GM18505 (cell line): ENCODE measurements at regions not wholly inside any gene's neighbourhood (a gene's known extent, or its start where the extent isn't known, plus 50 kb on each side); places are given as distances from the start of the nearest gene placed in this dataset.
"Not testable (repeated sequence)": the region's sequence is repeated elsewhere in the genome, so short reads cannot be mapped to it uniquely, and the experiment has no call there.

Source experiments
- ATAC-seq: cut with Tn5 transposase; IDR thresholded peaks from one replicate; pipeline ENCODE4 v1.9.1; 2021; ENCODE audit not compliant: unreplicated experiment

DNA sequence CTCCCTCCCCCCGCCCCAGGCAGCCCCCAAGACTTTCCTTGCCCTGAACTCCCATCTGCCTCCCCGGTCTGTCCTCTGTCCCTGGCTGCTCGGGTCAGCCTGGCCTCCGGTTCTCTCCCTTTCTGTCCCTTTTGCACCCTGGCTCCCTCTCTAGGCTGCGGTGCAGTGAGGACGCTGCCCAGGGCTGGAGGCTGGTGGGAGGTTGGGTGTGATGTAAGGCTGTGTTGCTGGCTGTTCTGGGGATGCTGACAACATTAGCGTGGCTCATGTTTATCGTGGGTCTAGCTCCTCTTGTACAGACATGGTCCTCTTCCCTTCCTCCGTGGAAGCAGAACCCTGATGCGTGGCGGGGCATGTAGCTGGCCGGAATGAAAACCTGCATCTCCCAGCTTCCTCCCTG, 357.5 kb downstream of the CNTNAP3B start:
- ATAC-seq, result not testable (repeated sequence)

DNA sequence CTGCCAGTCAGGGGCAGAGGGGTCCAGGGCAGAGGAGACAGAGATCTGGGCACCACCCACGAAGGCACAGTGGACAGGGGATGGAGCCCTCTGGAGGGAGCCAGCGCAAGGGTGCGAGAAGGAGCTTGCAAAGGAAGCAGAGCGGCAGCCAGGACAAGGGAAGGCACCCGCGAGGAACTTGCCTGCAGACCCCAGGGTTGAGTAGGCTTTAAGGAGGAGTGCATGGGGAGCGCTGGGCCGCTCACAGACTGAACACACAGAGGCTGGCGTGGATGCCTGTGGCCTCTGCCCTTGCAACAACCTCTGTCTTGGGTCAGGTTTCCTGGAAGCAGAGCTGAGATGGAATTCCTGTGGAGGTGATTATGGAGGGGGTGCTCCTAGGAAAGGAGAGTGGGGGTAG, 374.4 kb downstream of the CNTNAP3B start:
- ATAC-seq, result not testable (repeated sequence)

DNA sequence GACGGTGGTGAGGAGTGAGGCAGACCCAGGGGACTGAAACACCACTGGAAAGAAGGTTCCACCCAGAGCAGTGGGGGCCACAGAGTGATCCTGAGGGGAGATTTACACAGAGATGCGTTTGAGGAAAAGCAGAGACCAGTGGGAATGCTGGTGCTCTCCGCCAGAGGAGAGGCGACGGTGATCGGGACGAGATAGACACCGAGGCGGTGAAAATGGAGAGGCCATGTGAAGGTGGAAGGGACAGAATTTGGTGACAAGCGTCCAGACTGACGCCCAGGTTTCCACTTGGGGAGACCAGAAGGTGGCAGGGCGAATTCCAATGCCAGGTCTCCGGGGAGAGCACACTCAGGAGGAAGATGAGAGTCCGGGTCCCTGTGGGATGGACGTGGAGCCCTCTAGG, 374.8 kb downstream of the CNTNAP3B start:
- ATAC-seq, result not testable (repeated sequence)

DNA sequence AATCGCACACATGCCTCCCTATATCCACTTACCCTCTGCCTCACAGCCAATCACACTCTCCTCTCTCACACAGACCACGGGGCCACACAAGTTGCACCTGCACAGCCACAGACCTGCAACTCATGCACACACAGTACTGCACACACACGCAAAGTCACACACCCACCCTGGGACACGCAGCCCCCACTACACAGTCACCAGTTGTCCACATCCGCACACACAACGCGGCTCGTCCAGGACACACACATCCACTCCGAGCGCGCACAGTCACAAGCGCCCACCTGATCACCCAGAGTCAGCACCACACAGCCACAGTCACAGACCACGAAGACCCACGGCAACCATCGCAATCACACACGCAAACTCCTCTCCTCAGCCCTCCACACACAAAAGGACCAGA, 387.3 kb downstream of the CNTNAP3B start:
- ATAC-seq, result not testable (repeated sequence)

DNA sequence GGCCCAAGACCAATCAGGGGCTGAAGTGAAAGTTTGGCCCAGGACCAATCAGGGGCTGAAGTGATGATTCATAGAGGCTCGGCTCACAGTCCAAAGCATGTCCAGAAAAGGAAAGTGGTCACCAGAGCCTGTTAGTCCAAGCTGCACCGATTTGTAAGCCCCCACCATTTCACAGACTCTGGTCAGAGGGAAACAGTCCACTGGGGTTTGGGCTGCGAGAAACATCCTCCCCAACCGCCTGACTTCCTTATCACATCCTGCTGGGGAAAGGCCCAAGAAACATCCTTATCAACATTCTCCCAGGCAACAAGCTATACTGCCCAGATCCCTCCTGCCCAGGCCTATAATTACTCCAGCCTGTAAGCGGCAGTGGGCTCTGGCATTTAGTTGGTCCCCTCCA, 388.1 kb downstream of the CNTNAP3B start:
- ATAC-seq, result not testable (repeated sequence)

DNA sequence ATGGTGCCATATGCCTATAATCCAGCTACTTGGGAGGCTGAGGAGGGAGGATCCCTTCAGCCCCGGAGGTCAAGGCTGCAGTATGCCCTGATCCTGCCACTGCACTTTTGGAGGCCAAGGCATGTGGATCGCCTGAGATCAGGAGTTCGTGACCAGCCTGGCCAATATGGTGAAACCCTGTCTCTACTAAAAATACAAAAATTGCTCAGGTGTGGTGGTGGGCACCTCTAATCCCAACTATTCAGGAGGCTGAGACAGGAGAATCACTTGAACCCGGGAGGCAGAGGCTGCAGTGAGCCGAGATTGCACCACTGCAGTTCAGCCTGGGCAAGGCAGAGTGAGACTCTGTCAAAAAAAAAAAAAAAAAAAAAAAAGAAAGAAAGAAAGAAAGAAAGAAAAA, 390.5 kb downstream of the CNTNAP3B start:
- ATAC-seq, result not testable (repeated sequence)

DNA sequence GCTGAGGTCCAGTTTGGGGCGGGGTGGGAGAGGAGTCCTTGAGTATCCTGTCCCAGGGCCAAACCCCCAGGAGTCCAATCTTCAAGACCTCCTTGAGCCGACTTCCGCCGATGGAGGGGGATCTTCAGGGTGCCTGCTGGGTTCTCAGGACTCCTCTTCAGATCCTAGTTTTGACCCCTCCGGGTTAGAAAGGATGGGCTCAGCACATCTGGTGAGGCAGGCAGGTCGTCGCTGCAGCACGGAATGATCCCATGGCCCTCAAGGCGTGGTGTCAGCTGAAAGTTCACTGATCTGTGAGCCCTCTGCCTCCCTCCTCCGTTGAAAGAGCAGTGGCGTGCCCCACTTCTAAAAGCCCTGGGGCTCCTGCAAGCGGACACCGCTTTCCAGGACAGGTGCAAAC, 430.0 kb downstream of the CNTNAP3B start:
- ATAC-seq, result not testable (repeated sequence)

DNA sequence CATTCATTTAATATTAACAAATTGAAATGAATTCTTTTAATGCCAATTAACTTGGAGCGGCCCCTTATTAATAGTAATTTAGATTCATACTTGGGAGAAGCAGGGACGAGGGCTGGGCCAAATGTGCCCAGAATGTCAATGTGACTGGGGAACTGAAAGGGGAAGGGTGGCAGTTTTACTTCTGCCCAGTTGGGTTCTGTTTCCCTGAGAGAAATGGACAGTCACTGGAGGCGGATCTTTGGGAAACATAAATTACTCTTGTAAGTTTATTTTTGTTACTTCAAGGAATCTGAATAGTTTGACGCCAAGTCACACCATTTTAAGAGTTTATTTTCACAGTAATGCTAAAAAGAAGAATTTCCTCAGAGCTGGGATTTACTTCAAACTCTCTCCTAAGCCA, 432.1 kb downstream of the CNTNAP3B start:
- not testable (repeated sequence) for ATAC-seq

DNA sequence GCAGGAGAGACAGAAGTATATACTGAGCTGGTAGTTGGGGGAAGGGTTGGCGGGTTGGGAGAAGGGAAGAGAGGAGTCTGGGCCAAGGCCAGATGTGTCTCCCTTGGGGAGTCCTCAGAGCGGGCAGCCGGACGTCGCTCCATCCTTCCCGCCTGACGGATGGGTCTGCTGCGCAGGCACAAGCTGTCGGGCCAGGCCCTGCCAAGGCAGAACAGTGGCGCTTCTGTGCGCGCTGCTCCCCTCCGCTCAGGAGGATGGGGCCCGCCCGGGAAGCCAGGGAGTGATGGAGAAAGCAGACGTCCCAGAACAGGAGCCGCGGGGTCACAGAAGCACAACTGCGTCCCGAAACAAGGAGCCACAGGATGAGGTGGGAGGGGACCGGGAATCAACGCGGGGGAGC, 449.9 kb downstream of the CNTNAP3B start:
- not testable (repeated sequence) for ATAC-seq

DNA sequence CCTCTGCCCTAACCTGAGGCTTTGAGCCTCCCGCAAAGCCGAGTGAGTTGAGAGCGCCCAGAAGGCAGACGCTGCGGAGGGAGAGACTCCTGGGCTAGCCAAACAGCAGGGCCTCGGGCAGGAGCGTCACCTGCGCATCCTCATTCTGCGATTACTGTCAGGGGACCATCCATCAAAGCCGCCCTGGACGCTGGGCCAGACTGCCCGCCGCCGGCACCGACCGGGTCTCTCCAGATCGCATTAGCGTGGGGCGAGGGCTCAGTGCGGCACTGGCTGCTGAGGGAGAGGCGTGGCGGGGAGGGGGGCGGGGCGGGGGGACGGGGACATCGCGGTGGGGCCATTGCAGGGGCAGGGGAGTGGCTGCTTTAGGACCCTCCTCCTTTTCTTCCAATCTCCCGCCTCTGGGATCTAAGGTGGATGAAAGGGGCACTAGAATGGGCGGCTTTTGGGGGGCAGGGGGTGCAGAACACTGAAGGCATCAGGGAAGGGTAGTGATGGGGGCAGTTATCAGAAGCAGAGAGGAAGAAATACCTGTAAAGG, 465.7 kb downstream of the CNTNAP3B start:
- ATAC-seq, result not testable (repeated sequence)

DNA sequence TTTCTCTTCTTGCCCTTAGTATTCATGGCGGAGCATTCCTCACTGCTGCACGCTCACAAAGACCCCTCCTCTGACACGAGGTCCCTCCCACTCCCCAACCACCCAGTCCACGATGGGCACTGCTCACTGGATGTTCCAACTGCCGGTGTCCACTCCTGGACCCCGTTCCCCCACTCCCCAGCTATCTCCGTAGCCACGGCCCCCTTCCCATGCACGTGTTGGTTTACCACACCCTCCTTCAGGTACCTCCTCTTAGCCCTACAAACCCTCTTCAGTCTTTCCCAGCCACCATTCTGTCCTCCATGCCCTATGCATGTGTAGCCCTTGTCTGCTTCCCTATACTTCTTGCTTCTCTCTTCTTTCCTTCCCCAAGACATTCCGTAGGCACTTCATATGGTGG, 469.6 kb upstream of the ZNG1F start:
- ATAC-seq, result not testable (repeated sequence)

DNA sequence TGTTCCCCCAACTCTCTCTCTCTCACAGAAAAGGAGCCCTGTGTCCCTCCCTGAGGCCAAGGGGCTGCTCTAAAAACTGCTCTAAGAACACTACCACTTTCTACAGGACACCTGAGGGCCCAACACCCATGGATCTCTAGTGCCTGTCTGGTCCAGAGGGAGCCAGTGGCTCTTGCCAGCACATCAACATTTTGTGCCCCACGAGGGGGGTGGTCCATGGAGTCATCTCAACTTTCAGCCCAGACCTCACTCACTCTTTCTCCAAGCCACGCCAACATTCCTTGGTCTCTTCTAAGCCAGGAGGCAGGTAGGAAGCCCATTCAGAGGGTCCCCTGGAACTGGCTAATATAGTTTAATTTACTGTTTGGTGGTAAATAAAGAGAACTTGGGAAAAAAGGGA, 469.0 kb upstream of the ZNG1F start:
- ATAC-seq, result not testable (repeated sequence)

DNA sequence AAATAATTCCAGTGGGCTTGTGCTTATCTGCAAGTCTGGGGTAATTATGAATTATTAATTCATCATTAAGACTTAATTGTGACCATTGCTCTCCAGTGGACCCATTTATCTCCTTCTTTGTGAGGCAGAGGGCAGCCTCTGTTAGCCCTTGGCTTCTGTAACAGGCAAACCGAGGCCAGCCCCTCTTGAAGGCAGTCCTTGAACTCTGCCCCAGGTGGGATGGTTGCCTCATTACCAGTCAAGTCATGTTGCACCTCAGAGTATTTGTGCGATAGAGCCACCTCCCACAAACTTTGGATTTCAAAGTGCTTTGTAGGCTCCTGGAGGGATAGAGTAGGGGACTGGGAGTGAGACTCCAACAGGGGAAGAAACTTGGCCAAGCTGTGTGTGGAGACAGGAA, 468.0 kb upstream of the ZNG1F start:
- ATAC-seq, result not testable (repeated sequence)

DNA sequence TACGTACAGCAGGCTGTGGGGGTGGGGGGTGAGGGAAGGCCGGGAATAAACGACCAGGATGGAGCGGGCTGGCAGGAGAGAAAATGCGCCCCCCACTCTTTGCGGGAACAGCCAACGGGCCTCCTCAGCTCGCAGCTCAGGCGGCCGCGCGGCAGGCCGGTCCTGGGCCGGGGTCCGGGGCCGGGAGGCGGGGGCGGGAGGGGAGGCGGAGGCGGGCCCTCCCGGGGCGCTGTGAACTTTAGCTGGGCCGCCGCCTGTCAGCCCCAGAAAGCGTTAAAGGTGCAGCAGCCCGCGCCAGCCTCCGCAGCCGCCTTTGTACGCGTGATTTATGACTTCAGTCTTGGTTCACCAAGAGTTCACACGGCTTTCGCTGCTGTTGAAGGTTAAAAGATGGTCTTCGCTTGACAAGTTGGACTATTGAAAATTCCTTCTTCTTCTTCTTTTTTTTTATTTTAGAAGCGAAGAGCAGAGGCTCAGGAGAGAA, 466.0 kb upstream of the ZNG1F start:
- not testable (repeated sequence) for ATAC-seq

DNA sequence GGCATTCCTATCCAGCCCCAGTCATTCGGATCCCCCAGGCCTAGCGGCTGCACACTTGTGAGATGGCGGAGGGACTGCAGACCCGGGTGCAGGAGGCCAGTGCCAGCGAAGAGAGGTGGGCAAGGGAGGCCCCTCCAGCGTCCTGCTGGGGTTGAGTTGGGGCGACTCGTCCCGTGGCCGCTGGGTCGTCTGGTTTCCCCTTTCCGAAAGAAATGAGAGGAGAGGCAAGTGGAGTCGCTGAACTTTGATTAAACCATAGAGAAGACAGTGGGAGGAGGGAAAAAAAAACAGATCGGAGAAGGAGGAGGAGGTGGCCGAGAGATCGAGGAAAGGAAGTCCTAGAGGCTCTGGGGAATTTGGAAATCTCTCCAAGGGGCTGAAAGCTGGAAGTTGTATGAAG, 465.2 kb upstream of the ZNG1F start:
- ATAC-seq, result not testable (repeated sequence)

DNA sequence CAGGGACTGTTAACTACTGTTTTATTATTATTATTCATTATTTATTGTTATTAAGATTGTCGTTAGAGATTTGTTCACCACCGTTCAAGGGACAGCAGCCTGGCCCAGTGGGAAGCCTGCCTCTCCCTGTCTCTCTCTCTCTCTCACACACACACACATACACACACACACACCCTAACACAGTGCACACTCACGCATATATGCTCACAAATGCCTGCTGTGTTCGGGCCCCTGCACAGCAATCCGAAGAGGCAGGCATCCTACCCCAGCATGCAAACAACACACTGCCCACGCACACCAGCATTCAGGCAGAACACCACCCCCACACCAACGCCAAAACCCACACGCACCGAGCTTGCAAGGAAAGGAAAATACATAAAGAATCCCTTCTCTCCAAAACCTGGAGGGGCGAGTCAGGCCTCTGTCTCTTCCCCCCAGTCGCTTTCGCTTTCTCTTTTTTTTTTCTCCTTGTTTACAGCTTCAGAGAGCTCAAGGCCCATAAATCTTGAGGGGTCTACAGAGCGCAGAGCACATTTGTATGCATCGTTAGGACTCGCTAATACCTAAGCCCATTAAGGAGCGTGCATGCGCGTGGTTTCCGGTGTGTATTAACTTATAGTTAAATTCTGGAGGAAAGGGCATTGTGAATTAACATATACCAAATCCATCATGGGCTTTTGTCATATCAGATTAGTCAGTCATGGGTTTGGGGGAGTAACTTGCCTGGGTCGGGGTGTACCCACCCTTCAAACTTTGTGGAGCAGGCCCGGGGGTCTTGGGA, 464.6 kb upstream of the ZNG1F start:
- not testable (repeated sequence) for ATAC-seq

DNA sequence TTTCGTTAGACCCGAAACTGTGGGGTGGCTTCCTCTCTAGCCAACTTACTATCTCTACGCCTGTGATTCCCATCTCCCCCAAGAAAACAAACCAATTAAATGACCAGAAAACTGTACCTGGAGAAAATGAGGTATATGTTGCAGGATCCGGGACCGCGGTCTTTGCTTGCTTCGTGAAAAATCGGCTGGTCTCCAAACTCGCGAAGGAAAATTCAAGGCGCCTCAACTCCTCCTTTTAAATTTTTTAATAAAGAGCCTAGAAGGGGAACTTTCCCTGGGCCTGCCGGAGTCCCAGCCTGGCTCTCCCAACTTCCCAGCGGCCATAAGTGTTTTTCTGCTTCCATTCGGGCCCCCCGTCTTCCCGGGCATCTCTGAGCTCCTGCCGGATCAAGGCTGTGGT, 463.7 kb upstream of the ZNG1F start:
- ATAC-seq, result not testable (repeated sequence)

DNA sequence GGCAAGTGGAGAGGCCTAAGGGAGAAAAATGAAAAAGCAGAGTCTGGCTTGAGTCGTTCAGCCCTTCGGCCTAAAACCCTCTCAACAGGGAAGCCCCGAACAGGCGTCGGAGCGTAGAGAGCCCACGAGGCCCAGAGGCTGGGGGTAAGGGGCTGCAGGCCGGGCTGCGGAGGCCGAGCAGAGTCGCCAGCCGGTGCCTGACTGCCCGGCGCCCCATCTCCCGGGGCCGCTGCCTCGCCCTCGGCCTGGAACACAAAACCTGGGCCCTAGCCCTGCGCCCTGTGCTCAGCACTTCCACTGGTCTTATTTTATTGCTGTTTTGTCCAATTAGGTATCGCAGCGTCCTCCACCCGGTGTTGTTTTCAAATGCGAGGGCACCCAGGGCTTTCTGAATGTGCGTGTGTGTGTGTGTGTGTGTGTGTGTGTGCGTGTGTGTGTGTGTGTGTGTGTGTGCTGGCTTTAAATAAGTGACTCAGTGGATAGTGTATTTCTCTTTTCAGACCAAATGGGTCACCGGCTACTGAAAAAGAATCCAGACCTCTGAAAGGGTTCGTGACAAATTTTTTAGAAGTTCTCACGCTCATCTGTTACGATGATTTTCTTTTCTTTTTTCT, 463.1 kb upstream of the ZNG1F start:
- not testable (repeated sequence) for ATAC-seq

DNA sequence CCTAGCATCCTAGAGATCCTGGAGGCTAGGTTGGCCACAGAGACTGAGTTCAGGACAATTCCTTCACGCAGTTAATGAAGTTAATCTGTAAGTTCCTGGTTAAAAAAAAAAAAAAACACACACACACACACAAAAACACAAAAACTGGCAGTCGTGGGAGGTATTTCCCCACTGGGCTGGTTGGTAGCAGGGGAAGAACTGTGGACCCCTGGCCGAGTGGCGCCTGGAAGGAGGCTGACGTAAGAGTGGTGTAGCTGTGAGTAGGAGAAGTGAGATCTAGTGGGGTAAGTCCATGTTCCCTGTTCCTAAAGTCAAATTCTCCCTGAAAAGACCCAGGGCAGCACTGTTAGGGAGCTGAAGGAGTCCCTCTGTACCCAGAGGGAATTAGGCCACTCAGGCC, 461.0 kb upstream of the ZNG1F start:
- not testable (repeated sequence) for ATAC-seq

DNA sequence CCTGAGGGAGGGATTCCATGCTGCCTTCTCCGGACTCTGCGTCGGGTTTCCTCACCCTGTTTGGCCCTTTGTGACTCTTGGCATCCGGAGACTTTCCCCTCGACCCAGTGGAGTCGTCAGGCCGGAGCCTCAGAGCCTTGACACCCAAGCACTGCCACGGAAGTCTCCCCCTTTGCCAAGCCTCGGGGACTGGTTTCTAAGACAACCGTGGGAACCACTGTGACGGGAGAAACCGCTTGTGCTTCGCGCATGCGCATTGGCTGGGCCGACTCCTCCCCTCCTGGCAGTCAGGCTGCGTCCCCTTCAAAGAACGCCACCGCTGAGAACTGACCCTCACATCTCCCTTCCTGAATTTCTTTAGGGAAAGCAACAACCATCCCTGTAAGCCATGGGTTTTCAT, 459.4 kb upstream of the ZNG1F start:
- not testable (repeated sequence) for ATAC-seq

DNA sequence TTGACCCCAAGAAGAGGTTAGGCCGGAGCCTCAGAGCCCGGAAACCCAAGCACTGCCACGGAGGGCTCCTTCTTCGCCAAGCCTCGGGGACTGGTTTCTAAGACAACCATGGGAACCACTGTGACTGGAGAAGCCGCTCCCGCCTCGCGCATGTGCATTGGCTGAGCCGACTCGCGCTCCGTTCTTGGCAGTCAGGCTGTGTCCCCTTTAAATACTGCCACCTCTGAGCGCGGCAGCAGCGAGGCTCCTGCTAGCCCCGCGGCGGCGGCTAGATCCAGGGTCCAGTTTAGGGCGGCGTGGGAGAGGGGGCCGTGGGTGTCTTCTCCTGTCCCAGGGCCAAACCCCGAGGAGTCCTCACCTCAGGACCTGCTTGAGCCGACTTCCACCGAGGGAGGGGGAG, 457.1 kb upstream of the ZNG1F start:
- not testable (repeated sequence) for ATAC-seq
